ENCODE measurements at regions not wholly inside any gene's neighbourhood (a gene's known extent, or its start where the extent isn't known, plus 50 kb on each side); places are given as distances from the start of the nearest gene placed in this dataset.

DNA sequence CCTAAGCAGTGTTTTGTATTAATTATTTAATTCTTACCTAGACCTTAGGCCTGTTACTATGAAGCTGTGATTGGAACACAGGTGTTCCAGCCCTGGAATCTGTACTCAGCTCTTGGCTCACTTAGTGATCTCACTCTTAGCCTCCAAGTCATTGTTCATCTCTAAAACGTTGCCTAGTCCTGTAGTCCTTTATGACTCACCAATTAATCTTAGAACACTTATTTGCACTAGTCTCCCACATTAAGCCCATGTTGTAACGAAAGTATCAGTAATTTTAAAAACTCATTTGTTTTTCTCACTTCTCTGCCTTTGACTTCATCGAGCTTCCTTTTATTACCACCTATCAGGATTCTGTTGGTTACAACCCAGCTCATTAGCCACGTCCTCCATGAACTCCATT is 1224.7 kb upstream of the TENM3 start:
- ChIA-PET POLR2A (interaction anchor here (1.0 kb wide), 1 partner anchor 11 kb away, joined by 3 read pairs; no protein-coding TSS in a partner anchor), RAD21 (ENCODE audit: unreplicated experiment) (interaction anchor here (0.6 to 1.5 kb wide), 2 partner anchors 17 to 138 kb away, joined by 3 read pairs; no protein-coding TSS in a partner anchor), CTCF (interaction anchor here (0.9 to 1.5 kb wide), 2 partner anchors 21 to 47 kb away, joined by 3 read pairs; no protein-coding TSS in a partner anchor), SMC1A (ENCODE audit: uncharacterized antibody, unreplicated experiment) (interaction anchor here (1.0 kb wide), 2 partner anchors 13 to 125 kb away, joined by 3 to 4 read pairs; no protein-coding TSS in a partner anchor)
- intact Hi-C loops (cut with micrococcal nuclease; ENCODE audit: unreplicated experiment) = no loop called here
- Histone ChIP-seq H3K79me2 (ENCODE audit: control insufficient read depth, insufficient read depth, low read length) (no peaks in the 10 kb centered on the region), H3K9ac (ENCODE audit: control insufficient read depth, insufficient read depth, low read length) (no peak overlapping the region), H3K4me1 (ENCODE audit: control insufficient read depth, insufficient read depth, low read length) (no peaks in the 10 kb centered on the region), H2AFZ (ENCODE audit: control insufficient read depth, low read depth, low read length) (no peak overlapping the region), H3K9me3 (replicated peaks; ENCODE audit: control insufficient read depth, insufficient read depth, low read length) (no peaks in the 10 kb centered on the region), H3K27ac (ENCODE audit: control insufficient read depth, insufficient read depth) (no peak overlapping the region), H3K27me3 (replicated peaks in 1 of 2; ENCODE audit: control insufficient read depth in 2 of 2, insufficient read depth in 2 of 2, low read length in 1 of 2) (no peaks in the 10 kb centered on the region), H3K4me2 (ENCODE audit: control insufficient read depth, insufficient read depth) (no peak overlapping the region), H3K4me3 (no peak overlapping the region), H4K20me1 (ENCODE audit: control insufficient read depth, insufficient read depth) (no peaks in the 10 kb centered on the region), H3K36me3 (ENCODE audit: control insufficient read depth in 2 of 2, insufficient read depth in 2 of 2, low read length in 1 of 2) (no peaks in the 10 kb centered on the region)
- DNase-seq (ENCODE audit: low read depth, low spot score) = no peak
- FAIRE-seq = no peak
- peak; percentile 87 for ATAC-seq
- TF ChIP-seq ATF7 (IDR thresholded peaks at IDR 0.05; ENCODE audit: low read depth) (peak; percentile 53; the same call in 1 of the 2 replicates), JUNB (IDR thresholded peaks at IDR 0.05) (peak; percentile 27; the same call in 1 of the 2 replicates), MTA2 (IDR thresholded peaks at IDR 0.05; ENCODE audit: low read depth) (peak; percentile 44; the same call in 1 of the 2 replicates)
- TF ChIP-seq, protein P1, sequence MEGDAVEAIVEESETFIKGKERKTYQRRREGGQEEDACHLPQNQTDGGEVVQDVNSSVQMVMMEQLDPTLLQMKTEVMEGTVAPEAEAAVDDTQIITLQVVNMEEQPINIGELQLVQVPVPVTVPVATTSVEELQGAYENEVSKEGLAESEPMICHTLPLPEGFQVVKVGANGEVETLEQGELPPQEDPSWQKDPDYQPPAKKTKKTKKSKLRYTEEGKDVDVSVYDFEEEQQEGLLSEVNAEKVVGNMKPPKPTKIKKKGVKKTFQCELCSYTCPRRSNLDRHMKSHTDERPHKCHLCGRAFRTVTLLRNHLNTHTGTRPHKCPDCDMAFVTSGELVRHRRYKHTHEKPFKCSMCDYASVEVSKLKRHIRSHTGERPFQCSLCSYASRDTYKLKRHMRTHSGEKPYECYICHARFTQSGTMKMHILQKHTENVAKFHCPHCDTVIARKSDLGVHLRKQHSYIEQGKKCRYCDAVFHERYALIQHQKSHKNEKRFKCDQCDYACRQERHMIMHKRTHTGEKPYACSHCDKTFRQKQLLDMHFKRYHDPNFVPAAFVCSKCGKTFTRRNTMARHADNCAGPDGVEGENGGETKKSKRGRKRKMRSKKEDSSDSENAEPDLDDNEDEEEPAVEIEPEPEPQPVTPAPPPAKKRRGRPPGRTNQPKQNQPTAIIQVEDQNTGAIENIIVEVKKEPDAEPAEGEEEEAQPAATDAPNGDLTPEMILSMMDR (IDR thresholded peaks at IDR 0.05 in 2 of 3, conservative IDR thresholded peaks at IDR 0.05 in 1 of 3; ENCODE audit: control insufficient read depth in 2 of 3, extremely low read depth in 1 of 3, insufficient read depth in 1 of 3, low read depth in 3 of 3, low read length in 3 of 3) = no peak
- in situ Hi-C loops (cut with MboI) = no loop called here
- 3% methylated on average over 4 of the region's 4 CpGs for WGBS (ENCODE audit: insufficient coverage, insufficient replicate concordance, low lambda C conversion rate, missing lambda C conversion rate)
- no TSS peak for BruUV-seq (replicated peaks)

DNA sequence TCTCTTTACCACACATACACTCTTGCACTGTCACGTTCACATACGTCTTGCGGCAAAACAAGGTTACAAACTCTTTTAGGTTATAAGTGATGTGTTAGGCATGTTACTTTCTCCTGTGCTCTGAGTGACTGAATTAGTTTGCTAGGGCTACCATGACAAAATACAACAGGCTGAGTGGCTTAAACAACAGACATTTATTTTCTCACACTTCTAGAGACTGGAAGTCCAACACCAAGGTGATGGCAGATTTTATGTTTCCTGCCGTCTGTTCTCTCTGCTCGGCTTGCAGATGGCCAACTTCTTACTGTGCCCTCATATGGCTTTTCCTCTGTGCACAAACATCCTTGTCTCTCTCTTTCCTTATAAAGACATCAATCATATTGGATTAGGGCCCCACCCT is 1224.3 kb upstream of the TENM3 start:
- no peak overlapping the region for H3K4me2 ChIP-seq (ENCODE audit: control insufficient read depth, insufficient read depth)
- ChIA-PET CTCF (interaction anchor here (0.9 to 1.5 kb wide), 2 partner anchors 21 to 47 kb away, joined by 3 read pairs; no protein-coding TSS in a partner anchor), RAD21 (ENCODE audit: unreplicated experiment) (interaction anchor here (1.5 kb wide), 1 partner anchor 17 kb away, joined by 3 read pairs; no protein-coding TSS in a partner anchor), SMC1A (ENCODE audit: uncharacterized antibody, unreplicated experiment) (interaction anchor here (0.8 to 1.0 kb wide), 3 partner anchors 13 to 124 kb away, joined by 3 to 4 read pairs (median 3); no protein-coding TSS in a partner anchor), POLR2A (interaction anchor here (1.0 kb wide), 1 partner anchor 12 kb away, joined by 3 read pairs; no protein-coding TSS in a partner anchor)
- WGBS (ENCODE audit: insufficient coverage, insufficient replicate concordance, low lambda C conversion rate, missing lambda C conversion rate) = 52% methylated on average over 5 of the region's 5 CpGs
- no peaks in the 10 kb centered on the region for H3K9me3 ChIP-seq (replicated peaks; ENCODE audit: control insufficient read depth, insufficient read depth, low read length)
- no peak overlapping the region for H2AFZ ChIP-seq (ENCODE audit: control insufficient read depth, low read depth, low read length)
- H4K20me1 ChIP-seq (ENCODE audit: control insufficient read depth, insufficient read depth) = no peaks in the 10 kb centered on the region
- H3K27me3 ChIP-seq (replicated peaks in 1 of 2; ENCODE audit: control insufficient read depth in 2 of 2, insufficient read depth in 2 of 2, low read length in 1 of 2) = no peaks in the 10 kb centered on the region
- TF ChIP-seq BHLHE40 (IDR thresholded peaks at IDR 0.05; ENCODE audit: borderline replicate concordance in 1 of 2, low read depth in 2 of 2, low read length in 1 of 2) (0 out of 4 replicates have a peak, but pooled peaks of 1 of the 2 experiments have one; percentile 12), NFYA (IDR thresholded peaks at IDR 0.05; ENCODE audit: borderline replicate concordance, low read depth, low read length) (no peak)
- H3K36me3 ChIP-seq (ENCODE audit: control insufficient read depth in 2 of 2, insufficient read depth in 2 of 2, low read length in 1 of 2) = no peaks in the 10 kb centered on the region
- intact Hi-C loops (cut with micrococcal nuclease; ENCODE audit: unreplicated experiment) = no loop called here
- BruUV-seq (replicated peaks) = no TSS peak
- ATAC-seq = no peak; the same call in 2 of the 3 replicates
- no peak overlapping the region for H3K27ac ChIP-seq (ENCODE audit: control insufficient read depth, insufficient read depth)
- DNase-seq (ENCODE audit: low read depth, low spot score) = no peak
- H3K79me2 ChIP-seq (ENCODE audit: control insufficient read depth, insufficient read depth, low read length) = no peaks in the 10 kb centered on the region
- H3K4me3 ChIP-seq = no peak overlapping the region
- no peak for FAIRE-seq
- no peak overlapping the region for H3K9ac ChIP-seq (ENCODE audit: control insufficient read depth, insufficient read depth, low read length)
- no peaks in the 10 kb centered on the region for H3K4me1 ChIP-seq (ENCODE audit: control insufficient read depth, insufficient read depth, low read length)
- in situ Hi-C loops (cut with MboI) = no loop called here

All from GM12878 (cell line).